ENCODE measurements at regions not wholly inside any gene's neighbourhood (a gene's known extent, or its start where the extent isn't known, plus 50 kb on each side); places are given as distances from the start of the nearest gene placed in this dataset.

DNA sequence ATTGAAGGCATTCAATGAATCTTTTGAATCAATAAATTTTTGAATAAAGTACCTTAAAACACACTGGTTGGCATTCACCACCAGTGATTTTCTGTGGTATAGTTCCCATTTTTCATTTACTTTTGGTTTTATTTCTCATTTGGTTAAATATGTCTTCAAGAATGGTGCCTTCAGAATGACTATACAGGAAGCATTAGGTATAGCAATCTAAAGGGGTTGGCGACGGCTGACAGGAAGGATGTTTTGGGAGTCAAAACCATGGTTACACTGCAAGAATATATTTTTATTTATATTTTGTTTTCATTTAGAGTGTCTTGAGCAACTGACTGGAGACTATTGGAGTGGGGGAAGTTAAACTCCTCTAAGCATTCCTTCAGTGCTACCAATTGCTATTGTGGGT is 235.7 kb downstream of the HTR1A start:
- no peak for DNase-seq

DNA sequence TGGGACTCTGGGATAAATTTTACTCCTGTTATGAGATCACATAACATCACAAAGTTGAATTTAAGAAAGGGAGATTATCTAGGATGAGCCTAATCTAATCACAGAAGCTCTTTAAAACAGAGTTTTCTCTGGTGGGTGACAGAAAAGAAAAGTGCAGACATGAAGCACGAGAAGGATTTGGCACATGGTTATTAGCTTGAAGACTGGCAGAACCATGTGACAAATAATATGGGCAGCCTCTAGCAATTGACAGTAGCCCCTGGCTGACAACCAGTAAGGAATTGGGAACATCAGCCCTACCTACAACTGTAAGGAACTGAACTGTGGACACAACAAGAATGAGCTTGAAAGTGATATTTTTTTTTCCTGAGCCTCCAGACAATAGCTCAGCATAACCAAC is 243.1 kb downstream of the HTR1A start:
- DNase-seq, result no peak

DNA sequence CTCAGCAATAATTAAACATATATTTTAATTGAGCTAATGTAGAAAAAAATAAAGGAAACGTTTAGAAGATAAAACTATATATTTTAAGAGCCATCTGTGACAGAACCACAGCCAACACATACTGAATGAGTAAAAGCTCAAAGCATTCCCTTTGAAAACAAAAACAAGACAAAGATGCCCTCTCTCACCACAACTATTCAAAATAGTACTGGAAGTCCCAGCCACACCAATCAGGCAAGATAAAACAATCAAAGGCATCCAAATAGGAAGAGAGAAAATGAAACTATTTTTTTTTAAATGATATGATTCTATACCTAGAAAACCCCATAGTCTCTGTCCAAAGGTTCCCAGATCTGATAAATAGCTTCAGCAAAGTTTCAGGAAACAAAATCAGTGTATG is 262.0 kb downstream of the HTR1A start:
- no peak for DNase-seq

DNA sequence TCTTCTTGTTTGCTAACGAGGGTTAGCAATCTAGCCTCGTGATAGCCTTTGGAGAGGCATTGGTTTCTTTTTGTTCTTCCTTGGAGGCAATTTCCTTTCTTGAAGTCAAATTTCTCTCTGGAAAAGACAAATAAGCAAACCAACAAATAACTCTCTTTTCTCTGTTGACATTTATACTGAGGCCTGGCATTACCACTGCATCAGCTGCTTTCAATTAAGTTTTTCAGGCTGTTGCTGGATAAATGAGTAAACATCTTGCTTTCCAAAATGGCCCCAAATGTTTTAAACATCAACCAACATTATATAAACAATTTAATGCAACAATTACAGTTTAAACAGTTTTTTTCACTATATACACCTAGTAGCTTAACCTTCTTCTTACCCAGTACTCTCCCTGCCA is 264.4 kb downstream of the HTR1A start:
- no peak for DNase-seq

DNA sequence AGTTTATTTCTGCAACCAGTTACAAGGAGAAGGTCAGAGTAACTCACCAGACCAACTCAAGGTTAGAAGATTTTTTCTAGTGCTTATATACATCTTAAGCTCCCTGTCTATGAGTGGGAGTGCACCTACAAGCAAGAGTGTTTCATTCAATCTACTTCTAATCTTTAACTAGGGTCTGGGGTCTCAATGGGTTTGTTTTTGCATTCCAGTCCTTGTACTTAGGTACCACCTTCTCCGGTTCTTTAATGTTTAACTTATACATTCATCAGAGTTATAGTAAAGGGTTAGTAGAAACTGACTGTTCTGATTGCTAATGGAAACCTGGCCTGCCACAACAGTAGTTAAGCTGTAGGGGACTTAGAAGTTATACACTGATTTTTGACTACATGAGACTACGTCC is 271.7 kb downstream of the HTR1A start:
- DNase-seq, result no peak

DNA sequence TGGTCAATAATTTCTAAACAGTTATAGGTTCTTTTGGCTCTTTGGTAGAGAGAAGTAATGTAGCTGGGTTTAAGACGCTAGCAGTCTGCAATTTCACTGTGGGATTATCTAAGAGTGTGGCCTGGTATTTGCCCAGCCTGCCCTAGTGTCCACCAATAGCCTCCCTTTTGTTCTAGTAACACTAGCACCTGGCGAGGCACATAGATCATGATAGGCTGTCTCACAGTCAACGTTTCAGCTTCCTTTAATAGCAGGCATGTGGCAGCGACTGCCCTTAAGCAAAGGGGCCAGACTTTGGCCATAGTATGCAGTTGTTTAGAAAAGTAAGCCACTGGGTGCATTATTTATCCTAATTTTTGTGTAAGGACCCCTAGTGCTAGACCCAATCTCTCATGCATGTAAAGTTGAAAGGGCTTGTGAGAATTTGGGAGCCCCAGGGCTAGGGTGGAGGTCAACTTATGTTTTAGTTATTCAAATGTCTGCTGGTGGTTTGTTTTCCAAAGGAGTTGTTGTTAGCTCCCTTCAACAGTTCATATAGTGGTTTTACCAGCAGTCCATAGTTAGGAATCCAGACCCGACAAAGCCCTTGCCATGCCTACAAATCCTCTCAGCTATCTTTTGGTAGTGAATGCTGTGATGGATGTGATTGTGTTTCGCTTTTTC is 274.3 kb downstream of the HTR1A start:
- no peak for DNase-seq

DNA sequence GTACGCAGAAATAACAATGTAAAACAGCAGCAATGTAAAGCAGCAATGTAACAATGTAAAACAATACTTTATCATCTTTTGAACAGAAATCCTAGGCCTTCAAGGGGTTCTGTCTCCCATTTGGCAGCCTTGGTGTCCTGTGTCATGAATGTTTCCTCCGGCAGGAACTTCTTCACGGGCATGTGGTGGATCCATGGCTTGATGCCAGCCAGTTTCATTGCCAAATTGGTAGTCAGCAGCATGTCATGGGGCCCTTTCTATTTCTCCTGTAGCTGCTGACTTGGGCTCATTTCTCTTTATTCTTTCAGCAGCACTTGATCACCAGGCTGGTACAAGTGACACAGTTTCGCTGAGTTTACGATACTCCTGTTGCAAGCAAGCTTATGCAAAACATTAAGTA is 275.3 kb downstream of the HTR1A start:
- no peak for DNase-seq

DNA sequence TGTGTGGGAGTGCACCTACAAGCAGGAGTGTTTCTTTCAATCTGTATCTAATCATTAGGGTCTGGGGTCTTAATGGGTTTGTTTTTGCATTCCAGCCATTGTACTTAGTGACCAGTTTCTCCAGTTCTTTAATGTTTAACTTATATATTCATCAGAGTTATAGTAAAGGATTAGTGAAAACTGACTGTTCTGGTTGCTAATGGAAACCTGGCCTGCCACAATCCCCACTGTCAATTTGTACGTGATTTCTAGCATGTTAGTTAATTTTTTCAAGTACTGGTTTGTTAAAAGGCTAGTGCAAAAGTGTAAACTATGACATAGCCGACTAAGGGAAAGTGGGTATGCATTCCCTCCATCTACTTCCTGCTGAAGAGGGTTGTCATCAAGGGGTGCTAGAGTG is 276.1 kb downstream of the HTR1A start:
- DNase-seq, result no peak

DNA sequence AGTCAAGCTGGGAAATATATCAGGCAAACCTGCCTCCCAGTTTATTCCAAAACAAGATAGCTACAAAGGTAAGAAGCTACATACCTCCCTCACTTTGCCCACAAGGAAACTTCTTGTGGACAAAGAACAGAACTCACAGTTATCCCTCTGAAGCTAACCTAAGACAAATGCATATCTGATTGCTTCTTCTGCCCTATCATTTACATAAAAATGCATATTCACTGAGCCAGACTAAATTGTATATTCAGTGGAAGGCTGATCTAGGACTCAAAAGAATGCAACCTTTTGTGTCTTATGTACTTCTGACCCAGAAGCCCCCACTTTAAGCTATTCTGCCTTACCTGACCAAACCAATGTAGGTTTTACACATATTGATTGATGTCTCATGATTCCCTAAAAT is 276.8 kb downstream of the HTR1A start:
- DNase-seq, result no peak

DNA sequence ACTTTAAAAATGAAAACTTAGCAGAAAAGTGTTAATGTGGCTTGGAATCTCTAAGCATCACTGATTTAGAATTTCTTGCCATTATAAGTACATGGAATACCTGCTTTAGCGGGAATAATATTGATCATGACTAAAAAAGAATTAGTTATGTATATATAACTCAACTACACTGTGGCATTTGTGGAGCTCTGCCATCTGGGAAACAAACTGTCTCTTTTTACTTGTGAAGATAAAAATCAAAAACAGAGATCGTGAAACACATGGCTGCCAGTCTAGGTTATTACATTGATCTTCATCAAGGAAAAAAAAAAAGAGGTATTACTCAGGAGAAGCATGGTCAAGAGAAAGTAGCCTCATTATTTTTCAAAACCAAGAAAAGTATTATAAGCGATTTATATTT is 287.4 kb downstream of the HTR1A start:
- no peak for DNase-seq

DNA sequence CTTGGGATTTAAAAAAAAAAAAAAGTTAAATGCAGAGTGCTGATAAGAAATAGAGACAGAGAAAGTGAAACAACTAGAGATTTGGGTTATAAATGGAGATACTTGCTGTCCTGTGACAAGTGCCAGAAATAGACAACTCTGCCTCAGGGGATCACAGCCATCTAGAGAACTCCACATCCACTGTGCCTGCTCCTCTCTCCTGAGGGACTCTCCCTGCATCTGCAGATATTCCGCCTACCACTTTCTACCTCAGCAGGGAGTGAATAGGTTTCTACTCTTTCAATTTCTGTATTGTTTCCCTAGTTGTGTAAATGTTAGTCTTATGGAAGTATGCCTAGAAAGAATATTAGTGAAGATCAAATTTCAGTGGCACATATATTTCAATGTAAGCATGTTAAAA is 307.2 kb downstream of the HTR1A start:
- no peak for DNase-seq

DNA sequence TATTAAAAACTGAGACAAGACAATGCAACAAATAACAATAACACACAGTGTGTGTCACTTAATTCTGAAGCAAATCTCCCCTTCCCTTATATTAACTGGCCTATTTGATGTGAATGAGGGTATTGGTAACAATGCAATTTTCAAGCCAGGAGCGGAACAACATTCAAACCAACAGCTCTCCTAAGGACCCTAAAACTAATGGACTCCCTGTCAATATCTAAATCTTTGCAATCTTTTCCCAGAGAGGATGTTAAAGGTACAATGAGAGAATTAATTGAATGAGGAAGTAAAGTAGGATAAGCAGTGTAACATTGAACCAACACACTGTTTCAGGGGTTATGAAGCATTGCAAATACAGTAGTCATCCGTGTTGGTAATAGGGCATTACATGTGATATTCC is 311.7 kb downstream of the HTR1A start:
- DNase-seq, result no peak

DNA sequence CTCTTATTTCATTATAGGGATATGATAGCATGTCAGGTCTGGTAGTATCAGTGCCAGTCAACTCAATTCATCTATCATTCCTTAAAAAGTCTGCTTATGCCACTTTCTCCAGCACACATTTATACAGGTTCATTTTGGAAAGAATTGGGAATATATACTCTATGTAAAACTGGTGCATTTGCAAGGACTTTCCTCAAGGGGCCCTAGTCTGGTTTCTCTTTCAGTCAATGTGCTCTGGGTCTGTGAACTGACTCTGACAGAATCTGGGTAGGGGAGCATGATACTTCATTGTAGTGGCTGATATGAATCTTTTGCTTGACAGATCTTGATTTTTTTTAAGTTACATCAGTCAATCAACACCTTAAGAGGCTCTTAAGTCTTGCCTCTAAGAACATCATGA is 313.9 kb downstream of the HTR1A start:
- no peak for DNase-seq

DNA sequence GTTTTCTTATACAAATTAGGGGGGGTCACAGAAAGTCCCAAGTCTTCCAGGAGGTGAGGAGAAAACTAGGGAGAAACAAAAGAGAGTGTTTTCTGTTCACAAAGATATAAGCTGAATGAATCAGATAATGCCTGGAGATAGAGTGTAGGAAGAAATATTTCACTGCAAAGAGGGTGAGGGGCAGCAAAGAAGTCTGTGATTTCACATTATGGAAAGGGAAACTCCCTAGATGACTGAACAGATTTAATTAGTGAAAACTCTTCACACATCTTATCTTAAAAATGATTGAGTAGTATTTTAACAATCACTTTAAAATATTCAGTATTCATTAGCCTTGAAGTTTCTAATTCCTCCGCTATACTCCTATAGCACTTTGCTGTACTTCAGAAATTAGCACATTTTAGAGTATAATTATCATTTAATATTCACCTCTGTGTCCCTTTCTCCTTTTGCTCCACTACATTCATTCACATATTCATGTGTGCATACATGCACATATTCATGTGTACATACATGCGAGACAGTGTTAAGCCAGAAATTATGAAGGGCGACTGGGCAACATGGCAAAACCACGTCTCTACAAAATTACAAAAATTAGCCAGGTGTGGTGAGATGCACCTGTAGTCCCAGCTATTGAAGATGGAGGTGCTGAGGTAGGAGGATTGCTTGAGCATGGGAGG is 332.2 kb downstream of the HTR1A start:
- DNase-seq, result no peak

DNA sequence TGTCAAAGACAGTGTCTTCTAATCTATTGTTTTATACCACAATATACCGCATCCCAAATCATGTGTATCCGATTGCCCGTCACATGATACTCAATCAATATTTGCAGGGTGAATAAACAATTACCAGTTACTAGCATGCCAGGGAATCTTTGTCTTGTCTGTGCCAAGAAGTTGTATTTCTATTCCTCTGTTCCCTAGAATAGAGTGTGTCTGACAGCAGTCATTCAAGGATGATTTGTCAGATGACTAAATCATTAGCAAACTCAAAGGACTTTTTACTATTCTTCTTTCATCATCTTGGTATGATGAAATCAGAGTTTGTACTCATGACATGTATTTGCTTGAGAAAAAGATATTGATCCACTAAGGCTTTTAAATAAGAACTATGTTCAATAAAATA is 348.8 kb downstream of the HTR1A start:
- DNase-seq, result no peak

DNA sequence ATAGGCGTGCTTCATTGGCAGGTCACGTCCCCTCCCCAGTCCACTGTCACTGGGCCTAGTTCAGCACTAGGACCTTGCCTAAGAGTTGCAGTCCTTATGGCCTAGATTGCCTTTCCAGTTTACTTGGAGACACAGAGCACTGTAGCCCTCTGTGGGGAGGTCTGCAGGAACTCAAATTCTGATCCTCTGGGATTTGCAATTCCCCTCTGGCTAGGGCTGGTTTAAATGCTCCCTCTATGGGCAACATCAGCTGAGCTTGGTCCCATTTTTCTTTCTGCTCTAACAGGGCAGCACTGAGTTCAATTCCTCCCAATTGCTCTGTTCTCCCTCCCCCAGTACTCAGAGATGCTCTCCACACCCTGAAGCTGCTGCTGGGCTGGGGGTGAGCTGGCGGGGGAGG is 358.2 kb downstream of the HTR1A start:
- DNase-seq, result no peak

DNA sequence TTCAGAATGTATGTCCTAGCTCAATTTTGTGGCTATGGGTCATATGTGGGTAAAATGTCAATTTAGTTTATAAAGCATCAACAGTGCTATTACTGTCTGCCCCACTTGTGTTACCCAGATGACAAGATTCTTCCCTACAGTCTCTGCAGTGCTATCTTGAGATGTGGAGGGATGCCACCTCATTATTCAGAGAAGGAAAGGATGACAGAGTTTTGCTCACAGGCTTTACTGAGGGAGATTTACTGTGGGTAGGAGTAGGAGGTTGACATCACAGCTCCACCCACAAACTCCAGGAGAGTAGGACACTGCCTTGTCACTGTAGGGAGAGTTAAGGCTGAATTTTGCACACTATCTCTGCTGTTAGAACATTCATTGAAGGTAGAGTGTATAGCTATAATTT is 359.3 kb downstream of the HTR1A start:
- DNase-seq, result no peak

DNA sequence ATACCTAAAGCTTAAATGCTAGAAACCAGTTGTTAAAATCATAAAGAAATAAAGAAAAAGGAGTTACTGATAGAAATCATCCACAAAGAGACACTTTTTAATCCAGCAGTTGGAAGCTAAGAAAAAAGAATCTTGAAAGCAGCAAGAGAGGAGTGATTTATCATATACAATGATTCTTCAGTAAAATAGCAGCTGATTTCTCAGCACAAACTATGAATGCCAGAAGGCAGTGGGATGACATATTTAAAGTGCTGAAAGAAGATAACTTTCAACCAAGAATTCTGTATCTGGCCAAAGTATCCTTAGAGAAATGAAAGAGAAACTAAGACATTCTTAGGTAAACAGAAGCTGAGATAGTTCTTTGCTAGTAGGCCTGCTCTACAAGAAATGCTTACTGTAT is 366.0 kb downstream of the HTR1A start:
- DNase-seq, result no peak

DNA sequence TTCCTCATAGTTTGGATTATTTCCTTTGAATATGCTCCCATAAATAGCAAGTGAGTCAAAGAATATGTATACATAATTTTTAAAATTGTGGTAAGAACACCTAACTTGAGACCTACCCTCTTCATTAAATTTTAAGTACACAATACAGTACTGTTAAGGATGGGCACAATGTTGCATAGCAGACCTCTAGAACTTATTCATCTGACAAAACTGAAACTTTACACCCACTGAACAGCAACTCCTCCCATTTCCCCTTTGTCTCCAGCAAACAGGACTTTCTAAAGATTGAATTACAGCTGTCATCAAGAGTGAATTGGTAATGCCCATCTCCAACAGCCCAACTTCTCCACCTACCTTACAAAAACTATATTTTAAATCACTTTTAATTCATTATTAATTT is 388.9 kb downstream of the HTR1A start:
- DNase-seq, result no peak

DNA sequence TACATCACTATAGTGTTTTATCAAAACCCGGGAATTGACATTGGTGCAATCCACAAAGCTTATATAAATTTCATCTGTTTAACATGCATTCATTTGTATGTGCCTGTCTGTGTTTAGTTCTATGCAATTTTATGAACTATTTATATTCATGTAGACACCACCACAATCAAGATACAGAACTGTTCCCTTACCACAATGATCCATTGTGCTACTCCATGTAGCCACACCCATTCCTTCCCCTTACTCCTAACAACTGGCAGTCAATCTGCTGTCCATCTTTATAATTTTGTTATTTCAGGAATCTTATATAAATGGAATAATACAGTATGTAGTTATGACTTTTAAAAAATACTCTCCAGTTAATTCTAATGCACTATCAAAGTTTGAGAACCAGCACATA is 389.5 kb downstream of the HTR1A start:
- DNase-seq, result no peak

DNA sequence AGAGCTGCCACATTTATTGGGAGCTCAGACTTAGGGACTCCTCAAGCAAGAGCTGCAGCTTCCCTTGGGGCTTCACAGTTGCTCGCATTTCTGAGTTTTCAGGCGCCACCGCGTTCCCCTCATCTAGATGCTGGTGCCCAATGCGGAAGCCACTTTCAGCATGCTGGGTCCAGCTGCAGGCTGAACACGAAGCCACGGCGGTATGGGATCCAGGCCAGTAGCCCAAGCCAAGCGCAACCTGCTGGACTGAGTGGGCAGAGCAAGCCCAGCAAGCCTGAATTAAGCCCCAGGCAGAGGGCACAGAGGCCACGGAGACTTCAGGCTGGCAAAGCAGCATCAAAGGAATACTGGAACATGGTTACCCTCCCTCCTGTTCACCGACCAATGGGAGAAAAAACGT is 391.5 kb downstream of the HTR1A start:
- DNase-seq, result no peak

DNA sequence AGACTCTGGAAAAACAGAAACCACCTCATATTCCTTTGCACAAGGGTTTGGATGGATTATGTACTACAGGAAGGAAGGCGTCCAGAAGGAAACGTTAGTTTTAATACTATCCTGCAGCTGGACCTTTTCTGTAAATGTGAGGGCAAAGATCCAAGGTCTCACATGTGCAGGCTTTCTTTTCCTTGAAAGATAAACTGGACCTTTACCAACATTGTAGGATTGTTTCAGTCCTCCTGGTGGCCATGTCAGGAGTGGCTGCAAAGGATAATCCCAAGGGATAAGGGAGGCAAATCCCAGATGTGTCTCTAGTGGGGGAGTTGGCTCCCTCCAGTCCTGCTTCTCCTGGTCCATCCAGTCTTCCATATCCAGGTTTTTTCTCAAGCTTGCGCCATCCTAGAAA is 397.5 kb downstream of the HTR1A start:
- DNase-seq, result no peak

DNA sequence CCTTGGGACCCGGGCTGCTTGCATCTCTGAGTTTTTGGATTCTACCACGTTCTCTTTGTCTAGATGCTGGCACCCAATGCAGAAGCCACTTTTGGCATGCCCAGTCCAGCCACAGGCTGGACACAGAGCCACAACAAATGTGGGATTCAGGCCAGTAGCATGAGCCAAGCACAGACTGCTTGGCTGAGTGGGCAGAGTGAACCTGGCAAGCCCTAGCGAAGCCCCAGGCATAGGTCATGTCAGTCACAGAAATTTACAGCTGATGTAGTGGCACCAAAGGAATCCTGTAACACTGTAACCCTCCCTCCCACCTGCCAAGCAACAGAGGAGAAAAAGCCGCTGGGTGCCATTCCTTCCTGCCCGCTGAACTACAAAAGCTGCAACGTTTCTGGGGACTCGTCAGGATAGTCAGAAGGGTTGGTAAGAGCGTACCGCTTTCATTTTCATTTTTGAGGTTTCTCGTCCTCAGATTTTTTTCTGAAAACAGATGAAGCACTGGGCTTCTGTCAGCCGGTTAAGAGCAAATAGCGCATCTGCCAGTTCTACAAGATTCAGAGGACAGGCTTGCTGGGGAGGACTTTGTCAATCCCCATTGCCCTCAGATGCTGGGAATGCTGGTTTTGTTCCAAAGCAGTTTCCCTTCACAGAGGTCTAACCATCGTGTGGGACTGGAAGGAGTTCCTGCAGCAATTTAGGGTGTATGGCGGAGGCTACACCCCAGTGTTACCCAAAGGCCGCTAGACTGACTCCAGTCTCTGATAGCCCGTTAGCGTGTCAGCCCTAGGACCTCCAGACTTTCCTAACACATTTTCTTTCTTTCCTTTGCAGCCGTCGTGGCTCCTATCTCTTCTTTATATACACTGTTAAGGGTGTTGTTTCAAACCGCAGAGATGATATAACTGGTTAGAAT is 399.0 kb downstream of the HTR1A start:
- DNase-seq, result no peak

Data from right lung (tissue), 2 donors.